ENCODE measurements at regions not wholly inside any gene's neighbourhood (a gene's known extent, or its start where the extent isn't known, plus 50 kb on each side); places are given as distances from the start of the nearest gene placed in this dataset.

- no peak for DNase-seq
Observed at GRCh38 chrX:137483554-137483953, 82.4 kb upstream of the ZIC3 start.

DNA sequence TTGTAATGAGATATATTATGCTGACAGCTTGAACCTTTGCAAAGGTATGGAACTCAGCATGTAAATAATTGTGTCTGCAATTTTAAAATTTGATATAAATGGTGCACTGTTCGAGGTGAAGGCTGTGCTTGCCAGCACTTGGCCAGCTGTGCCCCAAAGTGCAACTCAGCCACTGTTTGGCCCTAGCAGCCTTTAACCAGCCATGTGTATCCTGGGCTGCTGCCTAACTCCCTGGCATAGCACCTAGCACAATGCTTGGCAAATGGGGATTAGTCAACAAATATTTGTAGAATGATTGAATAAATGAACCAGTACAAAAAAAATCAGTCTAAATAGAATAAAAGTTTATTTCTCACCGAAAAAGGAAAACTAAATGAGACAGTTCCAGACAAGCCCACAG is 83.8 kb upstream of the ZIC3 start:
- DNase-seq = no peak

- DNase-seq = no peak
Observed at GRCh38 chrX:137479386-137479785, 86.5 kb upstream of the ZIC3 start.

GRCh38 chrX:137441711-137442110 is 124.2 kb upstream of the ZIC3 start:
- no peak for DNase-seq

DNA sequence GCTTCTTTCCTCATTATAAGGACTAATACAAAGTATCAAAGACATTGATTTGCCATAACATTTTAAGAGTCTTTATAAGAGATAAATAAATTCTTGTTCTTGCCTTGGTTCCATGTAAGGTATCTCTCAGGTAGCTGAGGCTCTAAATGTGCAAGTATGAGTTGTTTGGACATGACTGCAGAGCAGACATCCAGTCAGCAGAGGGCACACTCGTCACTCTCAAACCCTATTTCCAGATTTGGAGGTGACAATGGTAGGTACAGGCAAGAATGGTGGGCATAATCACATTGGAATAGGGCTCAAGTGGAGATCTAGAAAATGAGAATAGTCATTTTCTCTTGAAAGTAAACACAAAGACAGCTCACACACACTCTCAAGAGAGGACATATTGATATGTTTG is 133.3 kb upstream of the ZIC3 start:
- DNase-seq = peak; percentile 1 to 15

GRCh38 chrX:137431693-137432488 is 134.0 kb upstream of the ZIC3 start:
- DNase-seq = no peak

DNA sequence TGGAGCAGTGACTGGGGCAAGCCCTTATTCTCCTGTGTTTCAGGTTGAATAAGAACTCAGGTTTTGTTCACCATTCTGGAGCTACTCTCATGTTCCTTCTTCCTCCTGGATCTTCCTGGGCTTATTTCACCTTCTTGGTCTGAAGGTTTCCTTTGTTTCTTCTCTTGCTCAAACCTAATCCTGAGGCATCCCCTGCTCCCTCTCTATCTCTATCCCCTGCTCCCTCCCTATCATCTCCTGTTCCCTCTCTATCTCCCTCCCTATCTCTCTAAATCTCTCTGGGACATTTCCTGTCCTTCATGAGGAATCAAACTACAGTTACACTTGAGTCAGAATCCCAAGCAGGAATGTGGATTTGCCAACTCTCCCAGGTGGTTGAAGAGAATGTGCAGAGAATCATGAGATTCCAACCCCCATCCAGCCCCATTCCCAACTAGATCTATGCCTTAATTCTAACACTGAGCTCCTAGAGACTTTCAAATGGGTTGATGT is 134.9 kb upstream of the ZIC3 start:
- no peak for DNase-seq

GRCh38 chrX:137430301-137430700 is 135.6 kb upstream of the ZIC3 start:
- no peak for DNase-seq

DNA sequence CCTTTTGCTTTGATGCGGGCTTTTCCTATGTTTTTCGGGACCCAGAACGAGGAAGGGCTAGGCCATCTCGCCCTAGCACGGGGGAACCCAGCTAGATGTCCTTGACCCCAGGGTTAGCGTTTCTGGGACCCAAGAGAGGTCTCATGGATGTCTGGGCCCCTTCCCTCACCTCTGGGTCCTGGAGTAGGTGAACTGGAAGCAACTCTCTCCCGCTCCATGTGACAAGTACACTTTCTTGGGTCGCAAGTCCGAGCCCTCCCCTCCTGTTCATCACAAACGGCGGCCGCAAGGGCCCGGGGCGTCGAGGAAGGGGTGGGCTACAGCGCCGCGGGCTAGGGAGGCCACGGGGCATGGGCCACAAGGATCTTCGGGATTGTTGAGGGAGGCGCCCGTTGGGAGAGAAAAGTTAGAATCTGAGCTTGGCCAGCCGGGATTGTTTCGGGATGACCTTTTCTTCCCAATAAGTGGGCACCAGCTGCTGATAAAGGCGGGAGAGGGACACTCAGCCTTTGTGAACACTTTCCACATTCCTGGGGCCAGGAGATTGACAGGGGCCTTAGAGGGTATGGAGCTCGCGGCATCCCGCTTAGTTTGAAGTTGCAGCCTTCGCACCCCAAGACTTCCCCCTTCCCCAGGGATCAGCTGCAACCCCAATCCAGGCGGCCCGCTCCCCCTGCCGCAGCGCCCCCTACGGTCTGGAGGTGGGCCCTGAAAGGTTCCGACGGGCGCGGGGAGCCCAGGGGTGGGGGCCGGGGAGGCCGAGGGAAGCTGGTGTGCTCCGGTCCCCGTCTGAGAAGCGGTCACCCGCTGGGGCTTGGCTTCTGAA is 136.9 kb upstream of the ZIC3 start:
- no peak for DNase-seq

GRCh38 chrX:137428221-137428661 is 137.7 kb upstream of the ZIC3 start:
- DNase-seq = no peak

- DNase-seq = no peak
Observed at GRCh38 chrX:137427816-137428215, 138.1 kb upstream of the ZIC3 start.

- DNase-seq = no peak
Observed at GRCh38 chrX:137427426-137427778, 138.5 kb upstream of the ZIC3 start.

DNA sequence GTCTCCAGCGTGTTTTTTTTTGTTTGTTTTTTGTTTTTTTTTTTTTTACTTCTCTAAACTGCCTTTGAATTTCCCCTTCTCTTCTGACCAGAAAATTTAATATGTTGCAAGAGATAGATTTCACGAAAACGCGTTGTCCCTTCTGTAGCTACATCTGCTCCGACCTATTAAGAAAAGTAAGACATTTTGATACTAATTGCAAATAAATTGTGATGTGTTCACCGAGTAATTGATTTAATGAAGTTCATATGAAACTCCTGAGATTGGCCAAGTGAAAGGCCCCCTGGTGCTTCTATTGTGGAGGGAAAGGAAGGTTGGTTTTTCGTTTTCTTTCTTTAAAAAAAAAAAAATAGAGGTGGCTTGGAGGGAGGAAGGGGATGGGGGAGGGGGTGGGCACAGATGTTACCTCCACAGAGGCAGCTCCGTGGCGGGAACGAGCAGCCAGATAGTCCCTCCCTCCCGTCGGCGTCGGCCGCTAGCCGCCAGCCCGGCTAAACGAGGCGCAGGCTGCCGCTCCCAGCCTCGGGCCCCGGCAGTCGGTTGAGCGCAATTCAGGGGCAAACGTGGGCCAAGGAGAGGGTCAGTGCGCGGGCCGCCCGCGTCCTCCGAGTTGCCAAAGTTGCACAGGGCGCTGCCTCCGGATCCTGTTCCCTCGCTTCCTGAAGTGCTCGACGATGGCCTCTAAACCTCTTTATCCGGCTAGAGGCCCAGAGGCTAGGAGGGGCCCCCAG is 139.1 kb upstream of the ZIC3 start:
- no peak for DNase-seq

- DNase-seq = no peak
Observed at GRCh38 chrX:137425986-137426385, 139.9 kb upstream of the ZIC3 start.

GRCh38 chrX:137425273-137425902 is 140.5 kb upstream of the ZIC3 start:
- DNase-seq = no peak

DNA sequence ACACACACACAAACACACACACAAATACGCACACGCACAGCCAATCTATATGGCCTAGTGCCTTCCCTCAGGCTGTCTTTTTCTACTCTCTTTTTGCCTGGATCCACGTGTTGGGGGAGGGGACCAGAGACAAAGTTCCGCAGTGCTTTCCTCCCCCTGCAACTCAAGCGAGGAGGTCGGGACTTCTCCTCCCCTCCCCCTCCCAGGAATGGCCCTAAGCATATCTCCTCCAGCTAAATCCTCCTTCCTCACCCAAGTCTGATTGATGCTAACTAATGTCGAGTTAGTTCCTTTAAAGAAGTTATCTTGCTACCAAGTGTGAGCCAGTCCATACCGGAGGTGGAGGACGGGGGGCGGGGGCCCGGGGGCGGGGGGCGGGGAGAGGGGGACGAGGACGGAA is 141.2 kb upstream of the ZIC3 start:
- DNase-seq = no peak

DNA sequence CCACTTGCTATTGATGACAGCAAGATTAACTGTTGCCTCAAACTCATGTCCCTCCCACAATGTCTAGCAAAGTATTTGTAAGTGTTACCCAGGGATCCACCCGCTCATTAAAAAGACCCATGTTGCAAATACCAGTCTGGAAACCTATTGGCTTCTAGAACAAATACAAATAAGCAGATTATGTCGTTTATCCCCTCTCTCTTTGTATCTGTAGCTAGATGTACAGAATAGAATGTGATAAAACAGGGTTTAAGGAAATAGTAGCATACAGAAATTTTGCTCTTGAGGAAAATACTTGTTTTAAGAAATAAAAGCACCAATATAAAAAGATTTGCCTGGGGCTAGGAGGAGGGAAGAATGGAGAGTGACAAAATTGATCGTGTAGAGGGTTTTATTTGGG is 142.7 kb upstream of the ZIC3 start:
- DNase-seq = no peak

GRCh38 chrX:137418086-137418485 is 147.8 kb upstream of the ZIC3 start:
- DNase-seq = no peak

DNA sequence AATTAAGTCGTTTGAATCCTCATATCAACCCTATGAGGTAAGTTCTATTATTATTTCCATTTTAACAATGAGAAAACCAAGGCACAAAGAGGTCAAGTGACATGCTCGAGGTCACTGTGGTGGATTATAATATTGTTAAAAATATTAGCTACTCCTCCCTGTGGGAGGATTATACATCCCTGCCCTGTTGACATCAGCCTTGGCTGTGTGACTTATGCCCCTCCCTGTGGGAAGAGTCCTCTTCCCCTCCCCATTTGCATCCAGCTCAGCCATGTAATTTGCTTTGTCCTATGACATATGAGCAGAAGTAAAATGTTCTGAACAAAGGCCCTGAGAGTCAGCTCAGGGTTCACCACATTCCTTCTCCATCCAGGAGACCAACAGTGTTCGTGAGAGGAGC is 152.7 kb upstream of the ZIC3 start:
- DNase-seq = no peak

GRCh38 chrX:137405449-137406140 is 160.3 kb upstream of the ZIC3 start:
- no peak for DNase-seq

DNA sequence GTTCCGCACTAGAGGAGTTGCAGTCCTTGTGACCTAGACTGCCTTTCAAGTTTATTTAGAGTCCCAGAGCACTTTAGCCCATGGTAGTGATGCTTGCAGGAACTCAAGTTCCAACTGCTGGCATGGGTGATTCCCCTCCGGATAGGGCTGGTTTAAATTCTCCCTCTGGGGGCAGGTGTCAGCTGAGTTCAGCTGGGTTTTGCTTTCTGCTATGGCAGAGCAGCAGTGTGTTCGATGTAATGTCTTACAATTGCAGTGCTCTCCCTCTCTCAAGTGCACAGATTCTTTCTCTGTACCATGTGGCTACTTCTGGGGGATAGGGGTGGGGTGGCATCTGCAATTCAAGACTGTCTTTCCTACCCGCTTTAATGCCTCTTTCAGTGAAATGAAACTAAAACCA is 164.8 kb upstream of the ZIC3 start:
- no peak for DNase-seq

GRCh38 chrX:137387646-137388045 is 178.3 kb upstream of the ZIC3 start:
- no peak for DNase-seq
